GM18519 (cell line): ENCODE measurements at regions not wholly inside any gene's neighbourhood (a gene's known extent, or its start where the extent isn't known, plus 50 kb on each side); places are given as distances from the start of the nearest gene placed in this dataset.
"Not testable (repeated sequence)": the region's sequence is repeated elsewhere in the genome, so short reads cannot be mapped to it uniquely, and the experiment has no call there.

Experiments used
- ATAC-seq: cut with Tn5 transposase; IDR thresholded peaks from one replicate; pipeline ENCODE4 v1.9.1; 2021; ENCODE audit warnings: mild to moderate bottlenecking, moderate library complexity; ENCODE audit not compliant: unreplicated experiment, low FRiP score

DNA sequence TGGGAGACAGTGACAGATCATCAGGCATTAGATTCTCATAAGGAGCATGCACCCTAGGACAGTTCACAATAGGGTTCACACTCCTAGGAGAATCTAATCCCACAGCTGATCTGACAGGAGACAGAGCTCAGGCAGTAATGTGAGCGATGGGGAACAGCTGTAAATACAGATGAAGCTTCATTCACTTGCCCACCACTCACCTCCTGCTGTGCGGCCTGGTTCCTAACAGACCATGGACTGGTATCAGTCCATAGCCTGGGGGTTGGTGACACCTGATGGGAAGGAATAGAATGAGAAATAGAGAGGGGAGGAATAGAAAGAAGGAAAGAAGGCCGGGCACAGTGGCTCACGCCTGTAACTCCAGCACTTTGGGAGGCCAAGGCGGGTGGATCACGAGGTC lies 336.8 kb upstream of the SASH1 start:
- ATAC-seq, result no peak

DNA sequence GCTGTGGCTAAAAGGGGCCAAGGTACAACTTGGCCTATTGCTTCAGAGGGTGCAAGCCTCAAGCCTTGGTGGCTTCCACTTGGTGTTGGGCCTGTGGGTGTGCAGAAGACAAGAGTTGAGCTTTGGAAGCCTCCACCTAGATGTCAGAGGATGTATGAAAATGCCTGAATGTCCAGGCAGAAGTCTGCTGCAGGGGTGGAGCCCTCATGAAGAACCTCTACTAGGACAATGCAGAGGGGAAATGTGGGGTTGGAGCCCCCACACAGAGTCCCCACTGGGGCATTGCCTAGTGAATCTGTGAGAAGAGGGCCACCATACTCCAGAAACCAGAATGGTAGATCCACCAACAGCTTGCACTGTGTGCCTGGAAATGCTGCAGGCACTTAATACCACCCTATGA lies 332.1 kb upstream of the SASH1 start:
- ATAC-seq, result not testable (repeated sequence)

DNA sequence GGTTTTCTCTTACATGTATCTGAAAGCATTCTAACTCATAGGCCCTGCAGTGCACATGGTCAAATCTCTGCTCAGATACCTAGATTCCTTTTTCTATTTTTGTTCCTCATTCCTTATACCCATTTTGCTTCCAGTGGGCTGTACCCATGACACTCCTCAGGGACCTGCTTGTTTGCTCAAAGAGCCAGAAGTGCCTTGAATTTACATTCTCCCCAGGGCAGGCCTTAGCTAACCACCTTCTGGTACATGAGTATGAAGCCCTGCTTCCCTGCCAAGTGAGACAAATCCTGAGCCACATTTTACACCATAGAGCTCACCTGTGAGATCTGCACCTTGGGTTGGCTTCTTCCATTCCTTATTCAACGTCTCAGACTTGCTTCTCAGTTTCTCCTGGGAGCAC lies 326.6 kb upstream of the SASH1 start:
- ATAC-seq, result no peak

DNA sequence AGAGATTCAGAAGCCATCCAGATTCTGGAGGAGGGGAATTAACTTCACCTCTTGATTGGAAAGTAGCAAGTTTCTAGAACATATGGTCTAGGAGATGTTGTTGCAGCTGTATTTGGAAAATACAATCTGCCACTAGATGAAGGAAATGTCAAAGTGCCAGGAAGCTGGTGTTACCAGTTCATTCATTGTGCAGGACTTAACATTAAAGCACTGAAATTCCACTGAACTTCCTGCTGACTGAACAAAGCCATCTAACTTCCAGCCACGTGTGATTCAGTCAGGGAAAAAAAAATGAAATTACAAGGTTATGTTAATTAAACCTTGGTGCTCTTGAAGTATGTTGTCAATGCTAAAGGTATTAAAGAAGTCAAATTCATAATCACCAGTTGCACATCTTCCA lies 321.5 kb upstream of the SASH1 start:
- no peak for ATAC-seq

DNA sequence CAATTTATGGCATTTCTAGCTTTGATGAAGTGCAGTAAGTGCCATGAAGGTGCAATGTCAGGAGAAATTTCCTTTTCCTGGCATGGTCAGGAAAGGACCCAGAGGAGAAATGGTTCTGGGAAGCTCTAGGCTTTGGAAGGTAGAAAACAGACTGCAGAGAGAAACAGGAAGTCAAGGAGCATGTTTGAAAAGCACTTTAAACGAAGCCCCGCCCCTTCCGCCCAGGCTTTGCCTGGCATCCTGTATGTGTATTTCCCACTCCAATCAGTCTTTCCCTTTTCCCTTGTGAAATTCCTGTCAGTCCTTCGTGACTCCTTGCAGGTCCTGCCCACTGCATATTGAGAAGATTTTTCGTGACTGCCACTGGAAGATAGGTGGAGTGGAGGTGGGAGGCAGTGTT lies 320.9 kb upstream of the SASH1 start:
- no peak for ATAC-seq

DNA sequence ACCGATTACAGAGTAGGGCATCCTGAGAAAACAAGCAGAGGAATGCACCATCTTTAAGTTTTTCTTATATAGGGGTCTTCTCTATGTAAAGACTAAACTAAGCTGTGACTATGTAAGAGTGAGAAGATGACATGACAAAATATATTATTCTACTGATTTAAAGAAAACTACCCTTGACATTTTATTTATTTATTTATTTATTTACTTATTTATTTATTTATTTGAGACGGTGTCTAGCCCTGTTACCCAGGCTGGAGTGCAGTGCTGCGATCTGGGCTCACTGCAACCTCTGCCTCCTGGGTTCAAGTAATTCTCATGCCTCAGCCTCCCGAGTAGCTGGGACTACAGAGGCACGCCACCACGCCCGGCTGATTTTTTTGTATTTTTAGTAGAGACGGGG lies 320.4 kb upstream of the SASH1 start:
- ATAC-seq, result not testable (repeated sequence)

DNA sequence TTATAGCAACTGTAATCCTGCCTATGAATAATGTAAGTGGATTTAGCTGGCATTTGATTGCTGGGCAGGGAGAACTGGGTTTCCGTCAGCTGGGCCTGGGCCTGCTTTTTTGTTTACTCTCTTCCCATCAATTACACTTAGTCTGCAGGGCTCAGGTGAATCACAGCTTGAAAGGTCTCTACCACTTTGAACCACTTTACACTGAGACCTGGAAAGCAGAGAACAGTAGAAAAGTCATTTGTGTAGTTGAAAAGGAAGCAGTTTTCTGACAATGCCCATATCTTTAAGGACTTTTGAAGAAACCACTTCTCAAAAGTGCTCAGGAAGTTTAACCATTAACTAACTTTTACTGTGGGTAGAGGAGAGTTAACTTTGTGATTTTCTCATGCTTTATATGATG lies 315.4 kb upstream of the SASH1 start:
- ATAC-seq, result no peak

DNA sequence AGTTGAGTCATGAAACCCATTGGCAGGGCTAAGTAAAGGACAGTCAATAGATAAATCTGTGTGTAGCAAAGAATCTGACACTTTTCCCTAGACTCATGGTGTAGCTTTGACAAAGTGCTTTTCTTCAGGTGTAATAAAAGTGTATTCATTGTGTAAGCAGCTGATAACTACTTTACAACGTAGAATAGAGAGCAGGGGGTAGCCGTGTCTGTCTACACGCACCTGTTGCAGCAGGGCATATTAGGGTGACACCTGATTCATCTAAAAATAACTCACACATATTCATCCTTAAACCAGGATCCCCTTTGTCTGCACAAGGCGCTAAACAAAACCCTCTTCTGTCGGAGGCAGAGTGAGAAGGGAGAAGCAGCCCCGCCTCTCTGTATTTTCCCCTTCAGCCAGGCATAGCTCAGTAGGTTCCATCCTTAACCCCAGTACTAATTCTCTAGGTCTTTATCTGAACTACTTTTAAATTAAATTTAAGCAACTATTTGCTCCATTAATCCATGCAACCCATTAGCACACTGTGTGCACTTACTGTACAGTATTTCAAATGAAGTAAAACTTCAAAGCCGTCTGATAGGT lies 306.7 kb upstream of the SASH1 start:
- no peak for ATAC-seq

DNA sequence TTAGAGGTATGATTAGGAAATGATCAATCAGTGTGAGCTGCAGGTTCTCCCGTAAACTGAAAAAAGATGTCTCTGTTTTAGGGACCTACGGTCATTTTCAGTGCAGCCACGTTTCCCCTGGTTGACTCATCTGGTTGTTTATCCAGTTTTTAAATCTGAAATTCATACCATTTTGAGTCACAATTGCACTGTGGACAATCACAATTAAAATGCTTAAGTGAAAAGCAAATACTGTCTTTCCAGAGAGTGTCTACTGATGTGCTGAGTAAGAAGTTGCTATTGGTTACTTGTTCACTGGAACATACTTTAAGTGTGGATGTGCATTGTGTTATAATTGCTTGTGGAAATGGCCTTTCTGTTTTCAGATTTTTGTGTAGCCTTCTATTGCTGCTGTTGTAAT lies 305.1 kb upstream of the SASH1 start:
- no peak for ATAC-seq

DNA sequence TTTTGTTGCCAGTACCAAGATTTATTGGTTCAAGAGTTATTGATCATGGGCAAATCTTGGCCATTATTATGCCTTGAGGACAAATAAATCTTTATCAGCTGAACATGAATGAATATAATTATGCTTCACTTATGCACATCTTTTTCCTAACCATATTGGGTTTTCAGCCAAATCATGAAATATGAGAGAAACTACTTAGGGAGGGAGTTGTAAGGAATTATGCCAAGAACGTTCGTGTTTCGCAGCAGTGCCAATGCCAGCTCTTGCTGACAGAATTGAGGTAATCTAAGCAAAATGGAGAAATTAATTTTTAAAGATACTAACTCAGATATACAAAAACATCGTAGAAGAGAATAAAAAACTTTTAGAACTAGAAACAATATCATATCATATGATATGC lies 301.1 kb upstream of the SASH1 start:
- ATAC-seq, result no peak

DNA sequence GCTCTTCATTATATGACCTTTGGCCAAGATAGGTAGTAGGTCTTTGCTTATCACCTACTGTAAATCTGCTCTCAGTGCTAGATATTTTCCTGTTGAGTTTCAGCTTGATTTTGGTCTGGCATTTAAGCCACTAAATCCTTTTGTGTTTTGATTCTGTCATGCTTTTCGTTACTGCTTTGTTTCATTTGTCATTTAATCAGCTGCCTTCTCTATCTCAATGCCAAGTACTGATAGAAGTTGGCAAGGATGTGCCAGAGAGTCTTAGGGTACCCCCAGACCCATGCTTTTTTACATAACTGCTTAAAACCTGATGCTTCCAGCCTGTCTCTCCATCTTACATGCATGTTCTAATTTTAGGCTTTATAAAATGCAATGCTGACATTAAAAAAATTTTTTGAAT lies 300.1 kb upstream of the SASH1 start:
- ATAC-seq, result no peak

DNA sequence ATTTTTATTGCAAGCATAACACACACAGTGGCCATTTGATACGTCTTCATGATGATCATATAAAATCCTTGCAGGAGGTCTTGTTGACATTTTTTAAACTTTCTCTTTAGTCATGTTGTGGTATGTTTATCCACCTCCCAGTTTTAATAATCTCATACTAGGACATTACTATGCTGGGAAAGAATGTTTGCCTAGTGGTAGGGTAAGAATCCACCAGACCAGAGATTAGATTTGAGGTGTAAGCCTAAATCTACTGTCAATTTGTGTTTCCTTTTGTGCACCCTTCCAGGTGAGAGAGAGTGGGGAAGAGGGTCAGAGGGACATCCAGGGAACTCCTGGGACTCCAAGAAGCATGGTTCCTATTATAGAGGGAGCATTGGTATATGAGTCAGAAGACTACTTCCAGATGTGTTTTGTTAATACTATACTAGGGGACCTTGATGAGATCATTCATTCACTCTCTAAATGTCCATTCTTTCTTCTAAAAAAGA lies 298.3 kb upstream of the SASH1 start:
- no peak for ATAC-seq

DNA sequence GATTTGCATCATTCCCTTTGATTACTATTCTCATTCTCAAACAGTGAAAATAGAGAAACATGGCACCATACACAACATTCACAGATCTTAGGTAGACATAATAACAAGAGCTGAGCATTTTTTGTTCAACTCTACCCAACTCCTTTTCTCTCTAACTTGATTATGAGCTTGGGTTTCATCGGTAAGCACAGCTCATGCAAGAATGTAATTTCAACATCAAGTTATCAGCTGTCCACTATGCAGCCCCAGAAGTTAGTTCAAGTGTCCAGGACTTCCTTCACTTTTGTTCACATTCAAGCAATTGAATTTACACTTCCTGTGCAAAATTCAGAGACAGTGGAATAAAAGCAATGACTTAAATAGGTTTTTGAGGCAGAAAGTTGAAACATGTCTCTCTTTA lies 297.7 kb upstream of the SASH1 start:
- ATAC-seq, result no peak

DNA sequence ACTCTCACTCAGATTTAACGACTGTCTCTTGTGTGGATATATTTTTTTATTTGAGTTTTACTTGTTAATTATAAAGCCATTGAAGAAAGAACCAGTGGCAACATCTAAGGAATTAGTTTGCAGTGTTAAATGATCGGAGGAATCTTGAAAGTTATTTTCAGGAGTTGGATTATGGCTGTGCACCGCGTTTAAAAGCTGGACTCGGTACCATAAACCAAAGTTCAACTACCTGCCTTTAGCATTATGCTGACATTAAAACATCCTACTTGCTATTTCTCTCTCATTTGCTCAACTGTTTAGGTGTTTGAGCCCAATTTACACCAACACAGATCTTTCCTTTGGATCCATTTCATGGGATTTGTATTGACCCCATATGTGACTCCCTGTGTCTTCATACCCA lies 289.4 kb upstream of the SASH1 start:
- ATAC-seq, result no peak

DNA sequence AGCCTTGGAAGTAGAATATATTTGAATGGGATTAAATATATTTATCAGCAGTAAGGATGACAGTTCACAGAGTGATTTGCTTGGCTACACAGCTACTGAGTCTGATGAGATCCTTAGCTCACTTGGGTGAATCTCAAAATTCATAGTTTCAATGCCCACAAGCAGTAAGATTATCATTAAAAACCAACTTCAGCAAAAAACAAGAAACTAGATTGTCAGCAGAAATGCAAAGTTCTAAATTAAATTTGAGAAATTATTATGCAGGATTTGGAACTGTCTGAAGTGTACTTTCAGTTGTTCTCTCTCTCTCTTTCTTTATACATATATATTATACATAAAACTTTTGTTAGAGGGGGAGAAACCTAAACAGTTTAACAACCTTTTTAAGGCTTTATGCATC lies 288.8 kb upstream of the SASH1 start:
- no peak for ATAC-seq

DNA sequence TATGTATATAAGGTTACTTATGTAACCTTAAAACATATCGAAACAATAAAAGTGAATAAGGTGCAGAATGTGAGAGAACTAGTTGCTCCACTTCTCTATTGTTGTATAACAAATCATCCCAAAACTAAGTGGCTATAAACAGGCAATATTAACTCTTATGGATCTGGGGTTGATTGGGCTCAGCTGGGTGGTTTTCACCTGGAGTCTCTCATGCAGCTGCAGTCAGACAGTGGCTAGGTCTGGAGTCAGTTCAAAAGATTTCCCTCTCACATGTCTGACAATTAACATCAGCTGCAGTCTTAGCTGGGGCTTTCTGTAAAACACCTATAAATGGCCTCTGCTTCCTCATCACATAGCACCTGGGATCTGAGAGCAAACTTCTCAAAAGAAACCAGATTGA lies 288.4 kb upstream of the SASH1 start:
- no peak for ATAC-seq

DNA sequence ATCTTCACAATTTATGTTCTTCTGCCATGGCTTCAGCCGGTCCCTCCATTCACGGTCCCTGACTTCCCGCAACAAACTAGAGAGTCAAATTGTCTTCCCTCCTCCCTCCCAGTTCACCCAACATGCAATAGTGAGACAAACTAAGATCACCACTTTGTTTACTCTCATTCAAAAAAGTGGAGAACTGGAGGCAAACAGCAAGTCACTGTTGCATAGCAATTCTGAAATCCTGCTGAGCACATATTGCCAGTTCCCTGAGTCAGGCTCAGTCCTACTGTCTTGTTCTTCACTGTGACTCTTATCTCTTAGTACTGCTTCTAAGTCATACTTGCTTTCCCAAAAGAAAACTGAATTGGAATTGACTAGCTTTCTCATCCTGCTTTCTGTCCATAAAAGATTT lies 287.2 kb upstream of the SASH1 start:
- no peak for ATAC-seq

DNA sequence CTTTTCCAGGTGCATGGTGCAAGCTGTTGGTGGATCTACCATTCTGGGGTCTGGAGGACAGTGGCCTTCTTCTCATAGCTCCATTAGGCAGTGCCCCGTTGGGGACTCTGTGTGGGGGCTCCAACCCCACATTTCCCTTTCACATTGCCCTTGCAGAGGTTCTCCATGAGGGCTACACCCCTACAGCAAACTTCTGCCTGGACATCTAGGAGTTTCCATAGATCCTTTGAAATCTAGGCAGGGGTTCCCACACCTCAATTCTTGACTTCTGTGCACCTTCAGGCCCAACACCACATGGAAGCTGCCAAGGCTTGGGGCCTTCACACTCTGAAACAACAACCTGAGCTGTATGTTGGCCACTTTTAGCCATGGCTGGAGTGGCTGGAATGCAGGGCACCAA lies 282.8 kb upstream of the SASH1 start:
- ATAC-seq, result no peak

DNA sequence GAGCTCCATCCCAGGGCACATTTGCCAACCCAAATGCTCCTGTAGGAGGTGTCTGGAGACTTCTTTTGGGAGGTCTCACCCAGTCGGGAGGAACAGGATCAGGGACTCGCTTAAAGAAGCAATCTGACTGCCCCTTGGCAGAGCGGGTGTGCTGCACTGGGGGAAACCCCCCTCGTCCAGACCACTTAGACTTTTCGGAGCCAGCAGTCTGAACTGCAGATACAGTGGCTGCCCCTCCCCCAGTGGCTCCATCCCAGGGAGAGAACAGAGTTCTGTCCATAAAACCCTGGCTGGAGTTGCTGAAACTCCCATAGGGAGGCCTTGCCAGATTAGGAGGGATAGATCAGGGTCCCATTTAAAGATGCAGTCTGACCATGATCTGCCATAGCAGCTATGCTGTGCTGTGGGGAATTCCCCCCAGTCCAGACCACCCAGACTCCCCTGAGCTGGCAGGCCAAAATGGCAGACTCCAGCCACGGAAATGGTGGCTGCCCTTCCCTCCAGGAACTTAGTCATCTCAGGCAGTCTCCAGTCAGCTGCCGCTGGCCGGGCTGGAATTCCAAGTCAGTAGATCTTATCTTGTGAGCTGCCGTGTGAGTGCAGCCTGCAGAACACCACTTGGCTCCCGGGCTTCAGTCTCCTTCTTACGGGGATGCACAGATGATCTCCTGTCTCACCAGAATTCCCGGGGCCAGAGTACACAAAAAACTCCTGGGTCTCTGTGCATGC lies 278.1 kb upstream of the SASH1 start:
- ATAC-seq, result no peak

DNA sequence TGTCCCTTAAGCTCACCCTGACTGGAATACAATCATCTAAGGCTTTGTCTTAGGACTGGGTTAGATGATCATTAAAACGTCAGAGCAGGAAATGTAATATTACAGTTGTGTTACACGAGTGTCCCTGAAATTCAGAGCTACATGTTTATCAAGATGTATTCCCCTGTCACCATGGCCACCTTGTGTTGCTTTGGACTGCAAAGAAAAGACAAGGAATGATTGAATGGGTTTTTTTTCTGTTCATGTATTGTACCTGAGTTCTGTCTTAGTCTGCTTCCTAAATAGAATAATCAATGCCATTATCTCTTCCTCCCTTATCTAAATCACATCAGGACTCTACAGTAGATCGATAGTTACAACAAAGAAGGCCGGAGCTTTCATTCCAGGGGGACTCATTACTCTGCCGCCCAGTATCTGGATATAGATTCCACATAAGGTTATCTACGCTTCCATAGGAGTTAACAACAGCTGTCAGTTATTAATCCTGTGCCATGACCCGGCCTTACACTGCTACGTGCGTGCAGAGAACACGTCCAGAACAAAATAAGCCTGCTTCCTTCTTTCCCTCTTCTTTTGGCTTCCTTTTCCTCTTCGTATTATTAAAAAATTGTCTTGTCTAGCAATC lies 274.1 kb upstream of the SASH1 start:
- no peak for ATAC-seq

DNA sequence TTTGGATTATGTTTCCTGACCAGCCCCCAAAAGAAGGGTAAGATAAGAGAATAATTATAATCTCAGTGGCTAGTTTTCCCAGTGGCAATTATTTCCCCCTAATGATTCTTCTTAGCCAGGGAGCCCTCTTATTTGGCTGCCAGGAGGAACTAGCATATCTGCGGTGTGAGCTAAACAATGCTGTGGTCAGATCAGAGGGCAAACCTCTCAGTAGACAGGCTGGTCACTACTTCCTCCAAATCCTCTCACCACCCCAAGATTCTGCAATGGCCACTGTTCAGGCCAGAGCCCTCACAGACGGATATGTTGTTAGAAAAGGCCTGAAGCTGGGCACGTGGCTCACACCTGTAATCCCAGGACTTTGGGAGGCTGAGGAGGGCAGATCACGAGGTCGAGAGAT lies 273.4 kb upstream of the SASH1 start:
- ATAC-seq, result no peak

DNA sequence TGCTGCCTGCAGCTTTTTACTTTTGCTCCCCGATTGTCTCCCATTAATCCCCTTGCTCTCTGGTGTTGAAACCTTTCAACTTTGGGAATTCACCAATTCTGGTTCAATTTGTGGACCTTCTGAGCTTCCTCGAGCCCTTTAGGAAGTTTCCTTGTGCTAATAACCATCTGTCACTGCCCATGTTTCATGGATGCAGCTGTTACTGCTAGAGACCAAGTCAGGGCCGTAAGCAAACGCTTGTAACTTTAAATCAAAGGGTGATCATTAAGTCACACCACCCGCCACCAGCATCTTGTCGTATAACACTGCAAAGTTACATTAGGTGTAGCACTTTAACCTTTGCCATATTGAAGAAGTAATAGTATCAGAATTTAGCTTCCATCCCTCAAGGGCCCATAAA lies 268.3 kb upstream of the SASH1 start:
- no peak for ATAC-seq
